ENCODE measurements at regions not wholly inside any gene's neighbourhood (a gene's known extent, or its start where the extent isn't known, plus 50 kb on each side); places are given as distances from the start of the nearest gene placed in this dataset.

DNA sequence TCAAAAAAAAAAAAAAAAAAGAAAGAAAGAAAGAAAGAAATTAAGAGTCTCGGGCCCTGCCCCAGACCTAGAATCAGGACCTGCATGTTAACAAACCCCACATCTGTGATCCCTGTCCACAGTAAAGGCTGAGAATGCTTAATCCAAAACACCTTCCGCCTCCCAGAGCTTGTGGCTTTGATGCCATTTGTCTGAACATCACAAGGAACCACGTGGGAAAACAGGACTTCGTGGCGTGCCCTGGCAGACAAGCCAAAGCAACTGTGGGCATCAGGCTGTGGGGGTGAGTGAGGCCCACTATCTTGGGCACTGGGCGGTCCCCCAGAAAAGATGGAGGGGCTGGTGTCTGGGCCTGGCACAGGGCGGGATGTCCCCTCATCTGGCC lies 173.4 kb upstream of the CIBAR2 start:
- TF ChIP-seq, protein P1, sequence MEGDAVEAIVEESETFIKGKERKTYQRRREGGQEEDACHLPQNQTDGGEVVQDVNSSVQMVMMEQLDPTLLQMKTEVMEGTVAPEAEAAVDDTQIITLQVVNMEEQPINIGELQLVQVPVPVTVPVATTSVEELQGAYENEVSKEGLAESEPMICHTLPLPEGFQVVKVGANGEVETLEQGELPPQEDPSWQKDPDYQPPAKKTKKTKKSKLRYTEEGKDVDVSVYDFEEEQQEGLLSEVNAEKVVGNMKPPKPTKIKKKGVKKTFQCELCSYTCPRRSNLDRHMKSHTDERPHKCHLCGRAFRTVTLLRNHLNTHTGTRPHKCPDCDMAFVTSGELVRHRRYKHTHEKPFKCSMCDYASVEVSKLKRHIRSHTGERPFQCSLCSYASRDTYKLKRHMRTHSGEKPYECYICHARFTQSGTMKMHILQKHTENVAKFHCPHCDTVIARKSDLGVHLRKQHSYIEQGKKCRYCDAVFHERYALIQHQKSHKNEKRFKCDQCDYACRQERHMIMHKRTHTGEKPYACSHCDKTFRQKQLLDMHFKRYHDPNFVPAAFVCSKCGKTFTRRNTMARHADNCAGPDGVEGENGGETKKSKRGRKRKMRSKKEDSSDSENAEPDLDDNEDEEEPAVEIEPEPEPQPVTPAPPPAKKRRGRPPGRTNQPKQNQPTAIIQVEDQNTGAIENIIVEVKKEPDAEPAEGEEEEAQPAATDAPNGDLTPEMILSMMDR (IDR thresholded peaks at IDR 0.05): no peak
- TF ChIP-seq EP300 (IDR thresholded peaks at IDR 0.05; ENCODE audit: low read depth) (no peak), POLR2AphosphoS5 (IDR thresholded peaks at IDR 0.05) (no peak)
